ENCODE measurements at regions not wholly inside any gene's neighbourhood (a gene's known extent, or its start where the extent isn't known, plus 50 kb on each side); places are given as distances from the start of the nearest gene placed in this dataset.
"Not testable (repeated sequence)": the region's sequence is repeated elsewhere in the genome, so short reads cannot be mapped to it uniquely, and the experiment has no call there.

GRCh38 chr14:26293909-26294308 lies 303.9 kb downstream of the NOVA1 start:
- no peak for DNase-seq

- DNase-seq = no peak
Observed at GRCh38 chr14:26289891-26290486, 307.8 kb downstream of the NOVA1 start.

GRCh38 chr14:26286913-26287205 lies 311.0 kb downstream of the NOVA1 start:
- no peak for DNase-seq

GRCh38 chr14:26286081-26286912 lies 311.5 kb downstream of the NOVA1 start:
- no peak for DNase-seq

GRCh38 chr14:26282578-26282977 lies 315.3 kb downstream of the NOVA1 start:
- DNase-seq = no peak

- not testable (repeated sequence) for DNase-seq
Observed at GRCh38 chr14:26282011-26282410, 315.8 kb downstream of the NOVA1 start.

- no peak for DNase-seq
Observed at GRCh38 chr14:26281280-26281998, 316.4 kb downstream of the NOVA1 start.

- no peak for DNase-seq
Observed at GRCh38 chr14:26276757-26277156, 321.1 kb downstream of the NOVA1 start.

- no peak for DNase-seq
Observed at GRCh38 chr14:26265170-26265685, 332.6 kb downstream of the NOVA1 start.

- no peak for DNase-seq
Observed at GRCh38 chr14:26261368-26262122, 336.3 kb downstream of the NOVA1 start.

GRCh38 chr14:26255213-26255612 lies 342.6 kb downstream of the NOVA1 start:
- DNase-seq = no peak

GRCh38 chr14:26252176-26252575 lies 345.7 kb downstream of the NOVA1 start:
- DNase-seq = no peak

- DNase-seq = no peak
Observed at GRCh38 chr14:26233118-26233517, 364.7 kb downstream of the NOVA1 start.

GRCh38 chr14:26218861-26219260 lies 379.0 kb downstream of the NOVA1 start:
- DNase-seq = no peak

- DNase-seq = no peak
Observed at GRCh38 chr14:26217778-26218177, 380.1 kb downstream of the NOVA1 start.

GRCh38 chr14:26216786-26217185 lies 381.0 kb downstream of the NOVA1 start:
- DNase-seq = no peak

- no peak for DNase-seq
Observed at GRCh38 chr14:26213846-26214575, 383.8 kb downstream of the NOVA1 start.

- DNase-seq = no peak
Observed at GRCh38 chr14:26209699-26210098, 388.1 kb downstream of the NOVA1 start.

GRCh38 chr14:26206640-26207039 lies 391.2 kb downstream of the NOVA1 start:
- DNase-seq = no peak

- no peak for DNase-seq
Observed at GRCh38 chr14:26204728-26205479, 392.9 kb downstream of the NOVA1 start.

GRCh38 chr14:26204366-26204727 lies 393.5 kb downstream of the NOVA1 start:
- no peak for DNase-seq

- no peak for DNase-seq
Observed at GRCh38 chr14:26200687-26201086, 397.1 kb downstream of the NOVA1 start.

Measured in stimulated activated CD4-positive, alpha-beta T cell treated with anti-CD3 and anti-CD28 coated beads, Interleukin-15, amount 100 ng/mL, for 24 hours (primary cell).